GM23338 (cell line): ENCODE measurements at regions not wholly inside any gene's neighbourhood (a gene's known extent, or its start where the extent isn't known, plus 50 kb on each side); places are given as distances from the start of the nearest gene placed in this dataset.

ENCODE experiments used
- ATAC-seq: fragments of 200-7000 bp; cut with Tn5 transposase; 3 replicates; pipeline ENCODE4 v1.9.1; 2020
- DNase-seq: peaks from one replicate; pipeline ENCODE4 v3.0.0-alpha.2; 2015; ENCODE audit warnings: low spot score
- H2AFZ ChIP-seq: fragments of 200-600 bp; sonication (generic); 2 replicates; pipeline ENCODE4 v1.8.0; 2016; ENCODE audit warnings: antibody characterized with exemption, mild to moderate bottlenecking, moderate library complexity
- H3F3A ChIP-seq: fragments of 200-600 bp; sonication (generic); replicated peaks from 2 replicates; pipeline ENCODE4 v1.8.0; 2017; ENCODE audit warnings: antibody characterized with exemption, mixed run types, low read depth
- H3K27ac ChIP-seq: fragments of 200-600 bp; sonication (generic); 2 replicates; pipeline ENCODE4 v1.6.1; 2016; ENCODE audit warnings: low read depth
- H3K27me3 ChIP-seq: fragments of 200-600 bp; sonication (generic); 2 replicates; pipeline ENCODE4 v1.8.0; 2016; ENCODE audit warnings: mild to moderate bottlenecking, mixed run types, moderate library complexity; ENCODE audit not compliant: insufficient read depth
- H3K36me3 ChIP-seq: fragments of 200-600 bp; sonication (generic); 2 replicates; pipeline ENCODE4 v1.8.0; 2016; ENCODE audit warnings: mild to moderate bottlenecking; ENCODE audit not compliant: insufficient read depth
- H3K4me1 ChIP-seq: fragments of 200-600 bp; sonication (generic); 2 replicates; pipeline ENCODE4 v1.8.0; 2016; ENCODE audit warnings: mild to moderate bottlenecking, moderate library complexity; ENCODE audit not compliant: insufficient read depth
- H3K4me2 ChIP-seq: fragments of 200-600 bp; sonication (generic); 2 replicates; pipeline ENCODE4 v1.7.1; 2017; ENCODE audit warnings: mixed run types
- H3K4me3 ChIP-seq: fragments of 200-600 bp; sonication (generic); 2 replicates; pipeline ENCODE4 v1.6.1; 2016; ENCODE audit warnings: mixed run types
- H3K79me2 ChIP-seq: fragments of 200-600 bp; sonication (generic); replicated peaks from 2 replicates; pipeline ENCODE4 v1.8.0; 2017; ENCODE audit warnings: mild to moderate bottlenecking; ENCODE audit not compliant: insufficient read depth
- H3K9me2 ChIP-seq: fragments of 200-600 bp; sonication (generic); 2 replicates; pipeline ENCODE4 v1.8.0; 2017; ENCODE audit not compliant: insufficient read depth
- H4K20me1 ChIP-seq: fragments of 200-600 bp; sonication (generic); replicated peaks from 2 replicates; pipeline ENCODE4 v1.8.0; 2017; ENCODE audit warnings: mild to moderate bottlenecking; ENCODE audit not compliant: insufficient read depth
- H3K27ac Mint-ChIP-seq: 2 replicates; pipeline ENCODE4 v1.8.0; 2020; ENCODE audit warnings: inconsistent platforms, mild to moderate bottlenecking, moderate library complexity, mixed read lengths
- H3K27me3 Mint-ChIP-seq: 3 replicates; pipeline ENCODE4 v1.8.0; 2022; ENCODE audit warnings: low read depth, mild to moderate bottlenecking, moderate library complexity, mixed read lengths, inconsistent platforms; ENCODE audit not compliant: insufficient read depth, poor library complexity
- H3K36me3 Mint-ChIP-seq: 3 replicates; pipeline ENCODE4 v1.8.0; 2021; ENCODE audit warnings: low read depth, mild to moderate bottlenecking, inconsistent platforms, moderate library complexity, mixed read lengths
- H3K4me1 Mint-ChIP-seq: 3 replicates; pipeline ENCODE4 v1.8.0; 2020; ENCODE audit warnings: mild to moderate bottlenecking, inconsistent platforms, mixed read lengths
- H3K4me3 Mint-ChIP-seq: 3 replicates; pipeline ENCODE4 v1.8.0; 2021; ENCODE audit warnings: moderate library complexity, mild to moderate bottlenecking, inconsistent platforms, mixed read lengths
- H3K9me3 Mint-ChIP-seq: 3 replicates; pipeline ENCODE4 v1.8.0; 2020; ENCODE audit warnings: moderate library complexity, mild to moderate bottlenecking, inconsistent platforms, mixed read lengths
- CREB1 ChIP-seq: fragments of 250-450 bp; sonication (Bioruptor Pico); IDR thresholded peaks from 2 replicates; pipeline ENCODE4 v1.5.0; 2020; ENCODE audit warnings: low read depth, mild to moderate bottlenecking, moderate library complexity
- EZH2 ChIP-seq: fragments of 200-600 bp; sonication (generic); IDR thresholded peaks from one replicate; pipeline ENCODE4 v1.8.0; 2017; ENCODE audit warnings: antibody characterized with exemption, mild to moderate bottlenecking, low read depth; ENCODE audit not compliant: unreplicated experiment
- EZH2phosphoT487 ChIP-seq: fragments of 200-600 bp; sonication (generic); IDR thresholded peaks from one replicate; pipeline ENCODE4 v1.8.1; 2018; ENCODE audit warnings: antibody characterized with exemption; ENCODE audit not compliant: unreplicated experiment
- JUNB ChIP-seq: IDR thresholded peaks from one replicate; pipeline ENCODE4 v1.6.1; 2016; ENCODE audit warnings: antibody characterized with exemption; ENCODE audit not compliant: unreplicated experiment
- NANOG ChIP-seq: IDR thresholded peaks from 2 replicates; pipeline ENCODE4 v1.6.1; 2016; ENCODE audit warnings: antibody characterized with exemption, borderline replicate concordance
- POLR2AphosphoS5 ChIP-seq: IDR thresholded peaks from 2 replicates; pipeline ENCODE4 v1.6.1; 2016; ENCODE audit warnings: antibody characterized with exemption, low read depth
- REST ChIP-seq: IDR thresholded peaks from one replicate; pipeline ENCODE4 v1.6.1; 2018; ENCODE audit warnings: antibody characterized with exemption; ENCODE audit not compliant: unreplicated experiment
- STAT1 ChIP-seq: IDR thresholded peaks from one replicate; pipeline ENCODE4 v1.6.1; 2016; ENCODE audit warnings: antibody characterized with exemption; ENCODE audit not compliant: unreplicated experiment
- ZNF114 ChIP-seq: fragments of 250-450 bp; sonication (Bioruptor Pico); IDR thresholded peaks from 2 replicates; pipeline ENCODE4 v1.5.0; 2020; ENCODE audit warnings: mild to moderate bottlenecking, moderate library complexity
- ZNF331 ChIP-seq: fragments of 250-450 bp; sonication (Bioruptor Pico); IDR thresholded peaks from 2 replicates; pipeline ENCODE4 v1.5.0; 2020; ENCODE audit warnings: low read depth, mild to moderate bottlenecking, moderate library complexity
- TF ChIP-seq, protein P1 (sequence below), 2 experiments: fragments of 200-600 bp in 1 of 2; sonication (generic) in 1 of 2; conservative IDR thresholded peaks; 2 replicates each; pipeline versions ENCODE4 v1.5.1 to v1.6.1; 2016 to 2017; ENCODE audit warnings: antibody characterized with exemption in 2 of 2, low read depth in 2 of 2, mild to moderate bottlenecking in 2 of 2, moderate library complexity in 1 of 2
- TF ChIP-seq, protein P2 (sequence below): IDR thresholded peaks from 2 replicates; pipeline ENCODE4 v1.6.1; 2016; ENCODE audit warnings: antibody characterized with exemption
- TF ChIP-seq, protein P3 (sequence below): fragments of 250-450 bp; sonication (Bioruptor Pico); IDR thresholded peaks from 2 replicates; pipeline ENCODE4 v1.5.0; 2020; ENCODE audit warnings: mild to moderate bottlenecking, moderate library complexity

DNA sequence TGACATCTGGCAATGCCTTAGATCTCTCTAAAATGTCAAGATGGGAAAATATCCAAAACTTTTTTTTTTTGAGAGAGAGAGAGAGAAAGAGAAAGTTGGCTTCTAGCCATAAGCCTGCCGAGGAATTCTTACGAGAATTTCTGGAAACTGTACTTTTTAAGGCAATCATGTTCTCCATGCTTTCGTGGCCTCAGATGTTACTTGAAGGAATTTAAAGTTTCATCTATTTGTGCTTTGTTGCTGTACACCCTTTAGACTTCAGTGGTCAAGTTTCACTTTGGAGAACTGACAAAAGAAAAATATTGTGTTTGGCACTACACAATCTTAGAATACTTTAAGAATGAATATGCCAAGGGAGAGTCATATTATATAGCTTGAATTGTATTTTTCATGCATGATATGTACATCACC lies 53.9 kb downstream of the FAT4 start (continued):
- TF ChIP-seq CREB1 (CRISPR knock-in tag) (no peak), EZH2 (no peak), EZH2phosphoT487 (no peak), POLR2AphosphoS5 (no peak), ZNF114 (CRISPR knock-in tag) (no peak), NANOG (no peak), ZNF331 (CRISPR knock-in tag) (no peak)

DNA sequence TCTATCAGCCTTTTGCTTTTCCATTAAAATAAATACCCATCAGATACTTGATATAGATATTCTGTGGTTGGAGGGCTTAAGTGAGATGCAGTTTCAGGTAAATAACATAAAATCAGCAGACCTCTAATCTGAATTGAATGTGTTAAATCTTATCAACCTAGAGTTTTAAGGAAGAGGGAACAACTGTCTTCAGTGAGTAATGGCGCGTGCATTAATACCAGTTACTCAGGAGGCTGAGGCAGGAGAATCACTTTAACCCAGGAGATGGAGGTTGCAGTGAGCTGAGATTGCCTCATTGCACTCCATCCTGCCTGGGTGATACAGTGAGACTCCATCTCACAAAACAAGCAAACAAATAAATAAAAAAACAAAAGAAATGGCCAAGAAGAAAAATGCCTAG lies 54.3 kb downstream of the FAT4 start:
- Histone ChIP-seq H3K27me3 (no peaks in the 10 kb centered on the region), H3K4me3 (no peak overlapping the region), H3K27ac (no peak overlapping the region), H3K9me2 (0 out of 2 replicates have a peak, but pooled peaks cover 3% of the 10 kb centered on the region), H4K20me1 (no peaks in the 10 kb centered on the region), H3K4me2 (no peak overlapping the region), H3F3A (no peaks in the 10 kb centered on the region), H3K36me3 (no peaks in the 10 kb centered on the region), H3K4me1 (no peaks in the 10 kb centered on the region), H3K79me2 (no peaks in the 10 kb centered on the region), H2AFZ (no peak overlapping the region)
- Mint-ChIP-seq H3K4me3 (no peak overlapping the region), H3K36me3 (no peaks in the 10 kb centered on the region), H3K9me3 (no peaks in the 10 kb centered on the region), H3K27ac (no peak overlapping the region), H3K27me3 (no peaks in the 10 kb centered on the region), H3K4me1 (no peaks in the 10 kb centered on the region)
- DNase-seq (no peak), ATAC-seq (no peak)
- TF ChIP-seq REST (no peak), JUNB (no peak), ZNF331 (CRISPR knock-in tag) (no peak), EZH2 (no peak), STAT1 (no peak), NANOG (no peak), POLR2AphosphoS5 (no peak), ZNF114 (CRISPR knock-in tag) (no peak), EZH2phosphoT487 (no peak), CREB1 (CRISPR knock-in tag) (no peak)
- TF ChIP-seq, protein P1, sequence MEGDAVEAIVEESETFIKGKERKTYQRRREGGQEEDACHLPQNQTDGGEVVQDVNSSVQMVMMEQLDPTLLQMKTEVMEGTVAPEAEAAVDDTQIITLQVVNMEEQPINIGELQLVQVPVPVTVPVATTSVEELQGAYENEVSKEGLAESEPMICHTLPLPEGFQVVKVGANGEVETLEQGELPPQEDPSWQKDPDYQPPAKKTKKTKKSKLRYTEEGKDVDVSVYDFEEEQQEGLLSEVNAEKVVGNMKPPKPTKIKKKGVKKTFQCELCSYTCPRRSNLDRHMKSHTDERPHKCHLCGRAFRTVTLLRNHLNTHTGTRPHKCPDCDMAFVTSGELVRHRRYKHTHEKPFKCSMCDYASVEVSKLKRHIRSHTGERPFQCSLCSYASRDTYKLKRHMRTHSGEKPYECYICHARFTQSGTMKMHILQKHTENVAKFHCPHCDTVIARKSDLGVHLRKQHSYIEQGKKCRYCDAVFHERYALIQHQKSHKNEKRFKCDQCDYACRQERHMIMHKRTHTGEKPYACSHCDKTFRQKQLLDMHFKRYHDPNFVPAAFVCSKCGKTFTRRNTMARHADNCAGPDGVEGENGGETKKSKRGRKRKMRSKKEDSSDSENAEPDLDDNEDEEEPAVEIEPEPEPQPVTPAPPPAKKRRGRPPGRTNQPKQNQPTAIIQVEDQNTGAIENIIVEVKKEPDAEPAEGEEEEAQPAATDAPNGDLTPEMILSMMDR (conservative IDR thresholded peaks at IDR 0.05; ENCODE audit: low read depth in 2 of 2), result no peak
- TF ChIP-seq, protein P2, sequence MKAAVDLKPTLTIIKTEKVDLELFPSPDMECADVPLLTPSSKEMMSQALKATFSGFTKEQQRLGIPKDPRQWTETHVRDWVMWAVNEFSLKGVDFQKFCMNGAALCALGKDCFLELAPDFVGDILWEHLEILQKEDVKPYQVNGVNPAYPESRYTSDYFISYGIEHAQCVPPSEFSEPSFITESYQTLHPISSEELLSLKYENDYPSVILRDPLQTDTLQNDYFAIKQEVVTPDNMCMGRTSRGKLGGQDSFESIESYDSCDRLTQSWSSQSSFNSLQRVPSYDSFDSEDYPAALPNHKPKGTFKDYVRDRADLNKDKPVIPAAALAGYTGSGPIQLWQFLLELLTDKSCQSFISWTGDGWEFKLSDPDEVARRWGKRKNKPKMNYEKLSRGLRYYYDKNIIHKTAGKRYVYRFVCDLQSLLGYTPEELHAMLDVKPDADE, result no peak
- TF ChIP-seq, protein P3, sequence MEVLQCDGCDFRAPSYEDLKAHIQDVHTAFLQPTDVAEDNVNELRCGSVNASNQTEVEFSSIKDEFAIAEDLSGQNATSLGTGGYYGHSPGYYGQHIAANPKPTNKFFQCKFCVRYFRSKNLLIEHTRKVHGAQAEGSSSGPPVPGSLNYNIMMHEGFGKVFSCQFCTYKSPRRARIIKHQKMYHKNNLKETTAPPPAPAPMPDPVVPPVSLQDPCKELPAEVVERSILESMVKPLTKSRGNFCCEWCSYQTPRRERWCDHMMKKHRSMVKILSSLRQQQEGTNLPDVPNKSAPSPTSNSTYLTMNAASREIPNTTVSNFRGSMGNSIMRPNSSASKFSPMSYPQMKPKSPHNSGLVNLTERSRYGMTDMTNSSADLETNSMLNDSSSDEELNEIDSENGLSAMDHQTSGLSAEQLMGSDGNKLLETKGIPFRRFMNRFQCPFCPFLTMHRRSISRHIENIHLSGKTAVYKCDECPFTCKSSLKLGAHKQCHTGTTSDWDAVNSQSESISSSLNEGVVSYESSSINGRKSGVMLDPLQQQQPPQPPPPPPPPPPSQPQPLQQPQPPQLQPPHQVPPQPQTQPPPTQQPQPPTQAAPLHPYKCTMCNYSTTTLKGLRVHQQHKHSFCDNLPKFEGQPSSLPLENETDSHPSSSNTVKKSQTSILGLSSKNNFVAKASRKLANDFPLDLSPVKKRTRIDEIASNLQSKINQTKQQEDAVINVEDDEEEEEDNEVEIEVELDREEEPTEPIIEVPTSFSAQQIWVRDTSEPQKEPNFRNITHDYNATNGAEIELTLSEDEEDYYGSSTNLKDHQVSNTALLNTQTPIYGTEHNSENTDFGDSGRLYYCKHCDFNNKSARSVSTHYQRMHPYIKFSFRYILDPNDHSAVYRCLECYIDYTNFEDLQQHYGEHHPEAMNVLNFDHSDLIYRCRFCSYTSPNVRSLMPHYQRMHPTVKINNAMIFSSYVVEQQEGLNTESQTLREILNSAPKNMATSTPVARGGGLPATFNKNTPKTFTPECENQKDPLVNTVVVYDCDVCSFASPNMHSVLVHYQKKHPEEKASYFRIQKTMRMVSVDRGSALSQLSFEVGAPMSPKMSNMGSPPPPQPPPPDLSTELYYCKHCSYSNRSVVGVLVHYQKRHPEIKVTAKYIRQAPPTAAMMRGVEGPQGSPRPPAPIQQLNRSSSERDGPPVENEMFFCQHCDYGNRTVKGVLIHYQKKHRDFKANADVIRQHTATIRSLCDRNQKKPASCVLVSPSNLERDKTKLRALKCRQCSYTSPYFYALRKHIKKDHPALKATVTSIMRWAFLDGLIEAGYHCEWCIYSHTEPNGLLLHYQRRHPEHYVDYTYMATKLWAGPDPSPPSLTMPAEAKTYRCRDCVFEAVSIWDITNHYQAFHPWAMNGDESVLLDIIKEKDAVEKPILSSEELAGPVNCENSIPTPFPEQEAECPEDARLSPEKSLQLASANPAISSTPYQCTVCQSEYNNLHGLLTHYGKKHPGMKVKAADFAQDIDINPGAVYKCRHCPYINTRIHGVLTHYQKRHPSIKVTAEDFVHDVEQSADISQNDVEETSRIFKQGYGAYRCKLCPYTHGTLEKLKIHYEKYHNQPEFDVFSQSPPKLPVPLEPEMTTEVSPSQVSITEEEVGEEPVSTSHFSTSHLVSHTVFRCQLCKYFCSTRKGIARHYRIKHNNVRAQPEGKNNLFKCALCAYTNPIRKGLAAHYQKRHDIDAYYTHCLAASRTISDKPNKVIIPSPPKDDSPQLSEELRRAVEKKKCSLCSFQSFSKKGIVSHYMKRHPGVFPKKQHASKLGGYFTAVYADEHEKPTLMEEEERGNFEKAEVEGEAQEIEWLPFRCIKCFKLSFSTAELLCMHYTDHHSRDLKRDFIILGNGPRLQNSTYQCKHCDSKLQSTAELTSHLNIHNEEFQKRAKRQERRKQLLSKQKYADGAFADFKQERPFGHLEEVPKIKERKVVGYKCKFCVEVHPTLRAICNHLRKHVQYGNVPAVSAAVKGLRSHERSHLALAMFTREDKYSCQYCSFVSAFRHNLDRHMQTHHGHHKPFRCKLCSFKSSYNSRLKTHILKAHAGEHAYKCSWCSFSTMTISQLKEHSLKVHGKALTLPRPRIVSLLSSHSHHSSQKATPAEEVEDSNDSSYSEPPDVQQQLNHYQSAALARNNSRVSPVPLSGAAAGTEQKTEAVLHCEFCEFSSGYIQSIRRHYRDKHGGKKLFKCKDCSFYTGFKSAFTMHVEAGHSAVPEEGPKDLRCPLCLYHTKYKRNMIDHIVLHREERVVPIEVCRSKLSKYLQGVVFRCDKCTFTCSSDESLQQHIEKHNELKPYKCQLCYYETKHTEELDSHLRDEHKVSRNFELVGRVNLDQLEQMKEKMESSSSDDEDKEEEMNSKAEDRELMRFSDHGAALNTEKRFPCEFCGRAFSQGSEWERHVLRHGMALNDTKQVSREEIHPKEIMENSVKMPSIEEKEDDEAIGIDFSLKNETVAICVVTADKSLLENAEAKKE, result no peak
